Neuron (in vitro differentiated cells): ENCODE measurements at regions not wholly inside any gene's neighbourhood (a gene's known extent, or its start where the extent isn't known, plus 50 kb on each side); places are given as distances from the start of the nearest gene placed in this dataset.

Experiments used
- H2AFZ ChIP-seq: one replicate; pipeline ENCODE4 v1.6.1; 2013; ENCODE audit warnings: low read depth, mild to moderate bottlenecking, inconsistent platforms, low read length, moderate library complexity
- H3K27me3 ChIP-seq: one replicate; pipeline ENCODE4 v1.6.1; 2013; ENCODE audit warnings: low read length; ENCODE audit not compliant: insufficient read depth
- H3K36me3 ChIP-seq: one replicate; pipeline ENCODE4 v1.6.1; 2013; ENCODE audit warnings: low read length; ENCODE audit not compliant: insufficient read depth
- H3K4me1 ChIP-seq: one replicate; pipeline ENCODE4 v1.6.1; 2013; ENCODE audit warnings: low read length; ENCODE audit not compliant: insufficient read depth
- H3K4me3 ChIP-seq: 2 replicates; pipeline ENCODE4 v1.5.1; 2013; ENCODE audit warnings: mild to moderate bottlenecking, low read length, moderate library complexity
- H3K9me3 ChIP-seq: one replicate; pipeline ENCODE4 v1.6.1; 2013; ENCODE audit warnings: low read length

DNA sequence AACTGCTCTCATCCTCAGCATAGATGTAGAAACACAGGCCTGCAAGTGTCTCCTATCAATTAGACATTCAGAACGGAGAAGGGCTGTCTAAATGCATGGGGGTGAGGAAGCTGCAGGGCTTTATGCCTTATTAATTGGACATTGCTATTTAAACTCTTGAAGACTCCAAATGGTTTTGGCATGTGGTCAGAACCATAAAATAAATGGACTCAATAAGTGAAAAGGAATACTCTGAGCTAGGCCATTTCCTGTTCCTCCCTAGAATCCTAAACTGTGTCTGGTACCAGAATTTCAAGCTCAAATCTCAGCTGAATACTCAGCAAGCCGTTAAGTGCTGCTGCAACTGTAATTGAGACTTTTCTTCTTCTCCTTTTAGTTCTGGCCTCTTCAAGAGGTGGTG lies 80.4 kb upstream of the C1orf87 start:
- H3K9me3 ChIP-seq = no peaks in the 10 kb centered on the region
- no peak overlapping the region for H3K4me3 ChIP-seq
- no peaks in the 10 kb centered on the region for H3K4me1 ChIP-seq
- H3K27me3 ChIP-seq = no peaks in the 10 kb centered on the region
- no peaks in the 10 kb centered on the region for H3K36me3 ChIP-seq
- no peak overlapping the region for H2AFZ ChIP-seq

DNA sequence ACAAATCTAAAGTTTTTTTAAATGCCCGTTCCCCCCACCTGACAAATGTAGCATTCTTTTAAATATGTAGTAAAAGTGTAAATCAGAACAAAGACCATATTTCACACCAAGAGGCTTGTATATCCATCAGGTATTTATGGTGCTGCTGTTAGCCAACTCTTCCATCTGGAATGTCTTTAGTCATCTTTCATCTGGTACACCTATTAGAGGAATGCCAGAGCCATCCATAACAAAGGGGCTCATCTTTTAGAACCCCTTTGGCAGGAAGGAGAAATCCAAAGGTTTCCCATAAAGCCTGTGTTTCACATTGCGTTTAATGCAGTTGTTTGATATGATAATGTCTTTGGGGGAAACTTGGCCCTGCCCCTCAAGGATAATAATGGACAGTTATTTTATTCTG lies 79.3 kb upstream of the C1orf87 start:
- Histone ChIP-seq H2AFZ (no peak overlapping the region), H3K4me1 (no peaks in the 10 kb centered on the region), H3K36me3 (no peaks in the 10 kb centered on the region), H3K4me3 (no peak overlapping the region), H3K9me3 (no peaks in the 10 kb centered on the region), H3K27me3 (no peaks in the 10 kb centered on the region)

- no peaks in the 10 kb centered on the region for H3K9me3 ChIP-seq
- no peak overlapping the region for H3K4me3 ChIP-seq
- no peaks in the 10 kb centered on the region for H3K4me1 ChIP-seq
- no peaks in the 10 kb centered on the region for H3K36me3 ChIP-seq
- H3K27me3 ChIP-seq = no peaks in the 10 kb centered on the region
- no peak overlapping the region for H2AFZ ChIP-seq
Measured at GRCh38 chr1:60151311-60151710, 77.7 kb upstream of the C1orf87 start.

DNA sequence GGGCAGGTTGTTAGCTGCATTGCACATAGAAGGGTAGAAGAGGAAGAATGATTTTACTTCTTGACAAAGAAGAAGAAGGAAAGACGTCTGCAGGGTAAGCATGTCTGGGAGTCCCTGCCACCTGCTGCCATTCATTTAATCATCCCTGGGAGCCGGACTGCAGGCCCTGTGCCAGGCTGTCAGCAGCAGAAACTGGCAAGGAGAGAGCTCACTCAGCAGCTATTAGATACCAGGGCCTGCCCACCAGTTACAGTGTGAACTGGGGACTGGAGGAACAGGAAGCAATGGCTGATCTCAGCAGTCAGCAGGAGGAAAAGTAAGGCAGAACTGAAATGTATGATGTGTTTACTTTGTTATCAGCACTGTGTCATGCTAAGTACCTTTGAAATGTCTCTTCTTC lies 75.7 kb upstream of the C1orf87 start:
- Histone ChIP-seq H3K9me3 (no peaks in the 10 kb centered on the region), H3K4me3 (no peak overlapping the region), H3K4me1 (no peaks in the 10 kb centered on the region), H3K36me3 (no peaks in the 10 kb centered on the region), H3K27me3 (no peaks in the 10 kb centered on the region), H2AFZ (no peak overlapping the region)

- Histone ChIP-seq H2AFZ (no peak overlapping the region), H3K4me1 (no peaks in the 10 kb centered on the region), H3K4me3 (no peak overlapping the region), H3K36me3 (no peaks in the 10 kb centered on the region), H3K9me3 (no peaks in the 10 kb centered on the region), H3K27me3 (no peaks in the 10 kb centered on the region)
Measured at GRCh38 chr1:60146884-60147283, 73.3 kb upstream of the C1orf87 start.

DNA sequence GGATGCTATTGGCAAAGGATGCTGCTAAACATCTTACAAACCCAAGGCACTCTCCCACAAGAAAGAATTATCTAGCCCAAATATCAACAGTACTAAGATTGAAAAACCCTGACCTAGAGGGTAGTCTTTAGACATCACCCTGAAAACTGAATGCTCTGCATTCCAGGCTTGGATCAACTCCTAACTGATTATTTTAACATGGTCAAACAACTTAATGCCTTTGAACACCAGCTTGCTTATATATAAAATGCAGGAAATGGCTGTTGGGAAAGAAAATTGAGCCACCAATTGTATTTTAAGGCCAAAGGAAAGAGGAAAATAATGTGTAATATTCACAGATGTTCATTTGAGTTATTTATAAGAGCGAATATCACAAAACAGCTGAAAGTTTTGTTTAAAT lies 72.2 kb upstream of the C1orf87 start:
- Histone ChIP-seq H3K36me3 (no peaks in the 10 kb centered on the region), H3K9me3 (no peaks in the 10 kb centered on the region), H3K4me1 (peaks cover 3% of the 10 kb centered on the region), H2AFZ (no peak overlapping the region), H3K27me3 (no peaks in the 10 kb centered on the region), H3K4me3 (no peak overlapping the region)

DNA sequence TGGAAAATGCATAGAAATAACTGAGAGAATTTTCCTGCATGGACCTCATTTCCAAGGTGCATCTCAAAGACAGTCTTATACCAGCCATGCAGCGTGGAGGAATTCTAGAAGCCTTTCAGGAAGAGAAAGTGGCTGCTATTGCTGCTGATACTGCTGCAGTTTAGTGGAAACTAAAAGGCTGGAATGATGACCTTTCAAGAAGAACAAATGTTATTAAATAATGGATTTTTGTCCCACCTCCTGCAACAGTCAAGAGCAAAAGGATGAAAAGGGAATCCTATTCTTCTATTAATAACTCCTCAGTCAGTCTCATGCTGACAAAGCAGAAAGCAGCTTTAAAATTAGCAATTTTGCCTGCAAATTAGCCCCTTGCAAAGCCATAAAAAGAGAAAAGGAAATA lies 68.2 kb upstream of the C1orf87 start:
- Histone ChIP-seq H3K36me3 (no peaks in the 10 kb centered on the region), H3K4me3 (no peak overlapping the region), H3K27me3 (no peaks in the 10 kb centered on the region), H3K4me1 (peaks cover 3% of the 10 kb centered on the region), H2AFZ (no peak overlapping the region), H3K9me3 (no peaks in the 10 kb centered on the region)

DNA sequence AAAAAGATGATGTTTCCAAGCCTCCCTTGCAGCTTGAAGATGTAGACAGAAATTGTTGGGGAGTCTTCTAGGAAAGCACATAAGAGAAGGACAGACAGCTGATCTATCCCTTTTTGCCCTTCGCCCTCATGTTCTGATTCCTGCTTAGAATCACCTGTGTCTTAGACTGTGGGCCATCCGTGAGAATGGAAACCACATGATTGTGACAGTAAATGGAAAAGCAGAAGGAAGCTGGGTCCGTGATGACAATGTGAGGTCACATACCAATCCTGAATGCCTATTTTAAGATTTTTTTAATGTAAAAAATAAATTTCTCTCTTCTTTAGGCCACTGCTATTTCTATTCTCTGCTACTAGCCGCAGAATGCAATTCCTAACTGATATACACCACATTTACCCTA lies 67.7 kb upstream of the C1orf87 start:
- Histone ChIP-seq H3K9me3 (no peaks in the 10 kb centered on the region), H3K4me1 (peaks cover 3% of the 10 kb centered on the region), H3K36me3 (no peaks in the 10 kb centered on the region), H3K4me3 (no peak overlapping the region), H3K27me3 (no peaks in the 10 kb centered on the region), H2AFZ (no peak overlapping the region)

- Histone ChIP-seq H3K36me3 (no peaks in the 10 kb centered on the region), H3K4me1 (peaks cover 3% of the 10 kb centered on the region), H3K27me3 (no peaks in the 10 kb centered on the region), H2AFZ (no peak overlapping the region), H3K9me3 (no peaks in the 10 kb centered on the region), H3K4me3 (no peak overlapping the region)
Measured at GRCh38 chr1:60137406-60137805, 63.8 kb upstream of the C1orf87 start.

GRCh38 chr1:60136395-60136794 lies 62.8 kb upstream of the C1orf87 start:
- Histone ChIP-seq H2AFZ (no peak overlapping the region), H3K4me1 (no peaks in the 10 kb centered on the region), H3K27me3 (no peaks in the 10 kb centered on the region), H3K4me3 (no peak overlapping the region), H3K36me3 (no peaks in the 10 kb centered on the region), H3K9me3 (no peaks in the 10 kb centered on the region)

DNA sequence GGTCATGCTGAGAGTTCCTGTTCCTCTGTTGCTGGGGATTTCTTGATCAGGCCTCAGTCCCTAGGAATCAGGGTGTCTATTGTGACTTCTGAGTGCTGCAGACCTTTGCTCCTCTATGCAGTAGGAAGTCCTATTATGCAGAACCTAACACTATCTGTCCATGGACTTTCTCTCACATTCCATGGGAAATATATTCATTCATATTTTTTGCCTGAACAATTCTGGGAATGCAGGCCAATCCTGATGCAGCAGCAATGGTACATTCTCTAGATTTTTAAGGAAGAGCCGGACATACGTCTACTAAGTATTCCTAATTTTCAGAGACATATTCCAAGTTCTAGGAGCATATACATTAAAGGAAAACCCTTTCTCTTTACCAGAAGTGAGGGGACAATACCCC lies 61.1 kb upstream of the C1orf87 start:
- no peaks in the 10 kb centered on the region for H3K27me3 ChIP-seq
- H3K9me3 ChIP-seq = no peaks in the 10 kb centered on the region
- H3K36me3 ChIP-seq = no peaks in the 10 kb centered on the region
- no peak overlapping the region for H3K4me3 ChIP-seq
- no peaks in the 10 kb centered on the region for H3K4me1 ChIP-seq
- no peak overlapping the region for H2AFZ ChIP-seq

GRCh38 chr1:60133848-60134247 lies 60.3 kb upstream of the C1orf87 start:
- no peak overlapping the region for H3K4me3 ChIP-seq
- H3K27me3 ChIP-seq = no peaks in the 10 kb centered on the region
- H3K9me3 ChIP-seq = no peaks in the 10 kb centered on the region
- H2AFZ ChIP-seq = no peak overlapping the region
- no peaks in the 10 kb centered on the region for H3K36me3 ChIP-seq
- H3K4me1 ChIP-seq = no peaks in the 10 kb centered on the region

DNA sequence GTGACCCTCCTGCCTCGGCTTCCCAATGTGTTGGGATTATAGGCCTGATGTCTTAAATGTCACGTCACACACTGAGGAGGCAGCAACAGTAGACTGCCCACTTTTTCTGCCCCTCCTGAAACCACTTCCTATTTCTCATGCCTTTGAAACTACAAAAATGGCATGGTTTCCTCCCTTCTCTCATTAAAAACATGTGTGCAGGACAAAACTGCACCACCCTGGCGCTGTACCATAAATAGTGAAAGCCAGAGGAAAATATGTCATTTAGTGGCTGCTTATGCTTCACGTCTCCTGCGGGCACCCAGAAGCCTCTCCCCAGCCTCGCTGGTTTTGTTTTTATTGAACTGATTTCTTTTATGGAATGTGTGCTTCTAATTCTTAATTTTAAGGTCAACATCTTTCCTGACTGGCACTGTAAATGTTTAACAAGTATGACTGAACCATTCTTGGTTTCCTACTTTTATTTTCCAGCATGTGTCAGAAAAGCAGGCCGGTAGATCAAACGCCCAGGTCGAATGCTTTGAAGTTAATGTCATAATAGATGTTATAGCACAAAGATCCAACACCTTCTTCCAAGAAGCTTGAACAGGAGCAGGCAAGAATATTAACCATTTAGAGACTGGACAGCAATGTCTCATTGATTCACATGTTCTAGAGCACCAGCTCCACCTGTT lies 59.6 kb upstream of the C1orf87 start:
- Histone ChIP-seq H3K9me3 (no peaks in the 10 kb centered on the region), H3K4me1 (no peaks in the 10 kb centered on the region), H3K4me3 (no peak overlapping the region), H3K36me3 (no peaks in the 10 kb centered on the region), H2AFZ (no peak overlapping the region), H3K27me3 (no peaks in the 10 kb centered on the region)

DNA sequence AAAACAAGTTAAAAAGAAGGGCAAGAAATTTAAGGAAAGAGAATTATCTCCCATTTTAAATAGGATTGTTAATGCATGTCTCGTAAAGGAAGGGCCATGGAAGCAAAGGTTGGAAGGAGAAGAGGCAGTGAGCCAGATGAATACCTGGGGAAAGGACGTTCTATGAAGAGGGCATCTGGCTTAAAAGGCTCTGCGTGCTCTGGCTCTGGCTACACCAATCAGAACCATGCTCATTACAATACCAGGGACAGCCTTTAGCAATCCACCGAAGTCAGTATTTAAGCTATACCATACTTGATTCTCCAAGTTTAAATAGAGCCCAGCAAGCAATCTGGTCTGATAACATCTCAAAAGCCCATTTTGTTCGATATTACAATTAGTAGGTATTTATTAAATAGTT lies 58.5 kb upstream of the C1orf87 start:
- Histone ChIP-seq H3K36me3 (no peaks in the 10 kb centered on the region), H3K4me1 (no peaks in the 10 kb centered on the region), H3K9me3 (no peaks in the 10 kb centered on the region), H3K4me3 (no peak overlapping the region), H3K27me3 (no peaks in the 10 kb centered on the region), H2AFZ (no peak overlapping the region)
